Prostate gland (tissue), 2 donors: ENCODE measurements at regions not wholly inside any gene's neighbourhood (a gene's known extent, or its start where the extent isn't known, plus 50 kb on each side); places are given as distances from the start of the nearest gene placed in this dataset.

Source experiments
- DNase-seq: peaks from one replicate; pipeline ENCODE4 v3.0.0-alpha.2; 2019; ENCODE audit warnings: low spot score
- H3K27ac ChIP-seq, 2 donors: fragments of 200-600 bp; sonication (generic); 2 replicates each; pipeline ENCODE4 v1.5.1; 2017 to 2019
- H3K27me3 ChIP-seq: fragments of 200-600 bp; sonication (generic); replicated peaks from 2 replicates; pipeline ENCODE4 v1.5.1; 2019; ENCODE audit not compliant: insufficient read depth
- H3K36me3 ChIP-seq, 2 donors: fragments of 200-600 bp; sonication (generic); 1 replicate in 1 of 2; 2 replicates in 1 of 2; pipeline versions ENCODE4 v1.5.1 to v1.8.1; 2017 to 2019
- H3K4me1 ChIP-seq: fragments of 200-600 bp; sonication (generic); replicated peaks from 2 replicates; pipeline ENCODE4 v1.5.1; 2019
- H3K4me3 ChIP-seq, 2 donors: fragments of 200-600 bp; sonication (generic); 2 replicates each; pipeline ENCODE4 v1.5.1; 2017 to 2019
- H3K9me3 ChIP-seq: fragments of 200-600 bp; sonication (generic); 2 replicates; pipeline ENCODE4 v1.5.1; 2017
- POLR2A ChIP-seq: fragments of 450-650 bp; IDR thresholded peaks from one replicate; pipeline ENCODE4 v1.6.1; 2016; ENCODE audit warnings: antibody characterized with exemption, mild to moderate bottlenecking
- POLR2AphosphoS5 ChIP-seq: sonication (generic); formaldehyde crosslinking; IDR thresholded peaks from one replicate; pipeline ENCODE4 v1.6.1; 2017; ENCODE audit warnings: antibody characterized with exemption
- WGBS: methylation state at CpG from one replicate; pipeline ENCODE4 v1.1.5; 2018; 5-methylcytosine and 5-hydroxymethylcytosine counted together
- intact Hi-C: fragments of 100-400 bp; cut with DNase I; formaldehyde crosslinking; loops from one replicate; pipeline ENCODE4 v1.14.2; 2022
- TF ChIP-seq, protein P1 (sequence below), 4 experiments: fragments of 200-600 bp in 2 of 4; fragments of 450-650 bp in 2 of 4; sonication (generic) in 2 of 4; IDR thresholded peaks; 1 replicate in 3 of 4; 2 replicates in 1 of 4; pipeline ENCODE4 v1.5.1; 2016 to 2019; ENCODE audit warnings: antibody characterized with exemption in 4 of 4, mild to moderate bottlenecking in 2 of 4, moderate library complexity in 2 of 4

DNA sequence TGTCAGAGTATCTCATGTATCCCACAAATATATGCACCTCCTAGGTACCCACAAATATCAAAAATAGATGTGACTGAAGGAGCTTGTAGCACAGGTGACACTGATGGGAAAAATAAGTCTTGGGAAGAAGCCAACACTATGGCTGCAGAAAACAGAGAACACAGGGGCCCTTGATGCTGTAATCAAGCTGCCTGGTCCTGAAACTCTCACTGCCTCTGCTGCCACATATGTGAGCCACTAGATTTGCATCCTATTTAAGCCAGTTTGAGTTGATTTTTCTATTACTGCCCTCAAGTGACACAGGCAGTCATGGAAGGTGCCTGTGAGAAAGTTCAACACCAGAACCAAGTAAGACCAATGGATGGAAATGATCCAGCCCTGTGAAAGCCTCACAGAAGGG is 720.8 kb downstream of the UQCRFS1 start:
- TF ChIP-seq, protein P1, sequence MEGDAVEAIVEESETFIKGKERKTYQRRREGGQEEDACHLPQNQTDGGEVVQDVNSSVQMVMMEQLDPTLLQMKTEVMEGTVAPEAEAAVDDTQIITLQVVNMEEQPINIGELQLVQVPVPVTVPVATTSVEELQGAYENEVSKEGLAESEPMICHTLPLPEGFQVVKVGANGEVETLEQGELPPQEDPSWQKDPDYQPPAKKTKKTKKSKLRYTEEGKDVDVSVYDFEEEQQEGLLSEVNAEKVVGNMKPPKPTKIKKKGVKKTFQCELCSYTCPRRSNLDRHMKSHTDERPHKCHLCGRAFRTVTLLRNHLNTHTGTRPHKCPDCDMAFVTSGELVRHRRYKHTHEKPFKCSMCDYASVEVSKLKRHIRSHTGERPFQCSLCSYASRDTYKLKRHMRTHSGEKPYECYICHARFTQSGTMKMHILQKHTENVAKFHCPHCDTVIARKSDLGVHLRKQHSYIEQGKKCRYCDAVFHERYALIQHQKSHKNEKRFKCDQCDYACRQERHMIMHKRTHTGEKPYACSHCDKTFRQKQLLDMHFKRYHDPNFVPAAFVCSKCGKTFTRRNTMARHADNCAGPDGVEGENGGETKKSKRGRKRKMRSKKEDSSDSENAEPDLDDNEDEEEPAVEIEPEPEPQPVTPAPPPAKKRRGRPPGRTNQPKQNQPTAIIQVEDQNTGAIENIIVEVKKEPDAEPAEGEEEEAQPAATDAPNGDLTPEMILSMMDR (IDR thresholded peaks at IDR 0.05), result no peak
- no peak for TF ChIP-seq POLR2A
- TF ChIP-seq POLR2AphosphoS5, result no peak
- no peaks in the 10 kb centered on the region for H3K36me3 ChIP-seq
- H3K4me1 ChIP-seq, result no peaks in the 10 kb centered on the region
- H3K9me3 ChIP-seq, result no peaks in the 10 kb centered on the region
- no peak overlapping the region for H3K27ac ChIP-seq
- no peak for DNase-seq
- H3K27me3 ChIP-seq, result no peaks in the 10 kb centered on the region
- no peak overlapping the region for H3K4me3 ChIP-seq
- intact Hi-C loops, result no loop called here

DNA sequence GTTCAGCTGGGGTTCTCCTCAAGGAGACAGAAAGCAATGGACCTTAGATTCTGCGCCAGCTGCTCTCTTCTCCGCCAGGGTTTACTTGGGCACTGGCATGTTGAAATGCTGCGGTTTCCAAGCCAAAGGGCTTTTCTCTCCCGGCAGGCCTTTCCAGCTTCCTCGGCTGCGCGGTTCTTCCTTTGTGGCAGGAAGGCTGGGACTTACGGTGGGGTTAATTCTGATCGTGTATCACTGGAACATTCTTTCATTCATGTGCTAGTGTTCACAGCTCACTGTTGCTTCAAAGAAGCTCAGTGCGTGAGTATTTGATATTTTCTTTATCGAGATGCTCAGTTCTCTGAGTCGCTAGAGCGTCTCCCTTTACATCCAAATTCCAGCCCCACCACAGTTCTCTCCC is 723.2 kb downstream of the UQCRFS1 start:
- no peaks in the 10 kb centered on the region for H3K9me3 ChIP-seq
- H3K4me3 ChIP-seq, result no peak overlapping the region
- TF ChIP-seq POLR2AphosphoS5 (no peak), POLR2A (no peak)
- TF ChIP-seq, protein P1 (IDR thresholded peaks at IDR 0.05), result no peak
- intact Hi-C loops, result no loop called here
- 82% methylated on average over 12 of the region's 13 CpGs for WGBS
- DNase-seq, result no peak
- no peak overlapping the region for H3K27ac ChIP-seq
- no peaks in the 10 kb centered on the region for H3K27me3 ChIP-seq
- no peaks in the 10 kb centered on the region for H3K4me1 ChIP-seq
- H3K36me3 ChIP-seq, result no peaks in the 10 kb centered on the region

DNA sequence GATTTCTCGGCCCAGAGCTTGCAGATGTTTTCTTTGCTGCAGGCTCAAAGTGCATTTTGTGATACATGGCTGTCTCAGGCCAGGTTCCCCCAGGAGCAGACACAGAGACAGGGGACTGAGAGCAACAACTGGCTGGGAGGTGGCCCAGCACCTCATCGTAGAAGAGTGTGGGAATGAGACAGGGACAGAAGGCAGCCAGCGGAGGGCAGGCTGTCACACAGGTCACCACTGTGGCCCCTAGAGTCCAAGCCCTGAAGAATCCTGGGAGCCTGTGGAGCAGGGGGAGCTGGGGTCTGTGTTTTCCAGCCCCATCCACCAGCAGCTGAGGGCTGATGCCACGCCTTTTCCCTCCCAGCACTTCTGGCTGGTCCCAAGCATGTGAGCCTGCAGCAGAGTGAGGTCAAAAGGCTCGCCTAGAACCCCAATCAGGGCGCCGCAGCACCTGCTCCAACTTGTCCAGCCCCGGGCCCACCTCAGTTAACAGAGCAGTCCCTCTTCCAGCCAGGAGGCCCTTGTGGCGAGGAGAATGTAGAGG is 723.8 kb downstream of the UQCRFS1 start:
- Histone ChIP-seq H3K27me3 (no peaks in the 10 kb centered on the region), H3K9me3 (no peaks in the 10 kb centered on the region), H3K36me3 (no peaks in the 10 kb centered on the region), H3K4me3 (no peak overlapping the region), H3K4me1 (no peaks in the 10 kb centered on the region), H3K27ac (no peak overlapping the region)
- intact Hi-C loops, result no loop called here
- TF ChIP-seq POLR2AphosphoS5 (no peak), POLR2A (no peak)
- TF ChIP-seq, protein P1 (IDR thresholded peaks at IDR 0.05), result no peak
- DNase-seq, result no peak
- WGBS, result 72% methylated on average over 9 of the region's 9 CpGs

DNA sequence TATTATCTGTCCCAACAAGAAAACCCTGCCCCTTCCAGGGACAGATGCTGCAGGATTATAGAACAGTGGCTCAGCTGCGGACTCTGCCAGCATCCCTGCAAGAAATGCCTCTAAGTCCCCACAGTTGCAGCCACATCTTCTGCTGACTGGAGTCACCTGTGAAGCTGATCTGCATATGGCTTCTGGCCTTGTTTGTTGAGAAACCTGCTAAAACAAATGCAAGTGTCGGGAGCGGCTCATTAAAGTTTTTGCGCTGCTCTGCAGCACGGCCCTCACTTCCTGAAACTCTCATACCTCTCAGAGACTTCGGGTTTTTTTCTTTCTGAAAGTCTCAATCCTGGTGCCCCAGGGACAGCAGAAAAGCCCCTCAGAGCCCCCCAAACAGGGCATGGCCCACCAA is 725.0 kb downstream of the UQCRFS1 start:
- Histone ChIP-seq H3K9me3 (no peaks in the 10 kb centered on the region), H3K36me3 (no peaks in the 10 kb centered on the region), H3K27me3 (no peaks in the 10 kb centered on the region), H3K4me1 (no peaks in the 10 kb centered on the region), H3K27ac (no peak overlapping the region), H3K4me3 (no peak overlapping the region)
- DNase-seq, result no peak
- WGBS, result 34% methylated on average over 6 of the region's 6 CpGs
- no peak for TF ChIP-seq POLR2A
- no peak for TF ChIP-seq POLR2AphosphoS5
- TF ChIP-seq, protein P1 (IDR thresholded peaks at IDR 0.05), result no peak
- intact Hi-C loops, result no loop called here

DNA sequence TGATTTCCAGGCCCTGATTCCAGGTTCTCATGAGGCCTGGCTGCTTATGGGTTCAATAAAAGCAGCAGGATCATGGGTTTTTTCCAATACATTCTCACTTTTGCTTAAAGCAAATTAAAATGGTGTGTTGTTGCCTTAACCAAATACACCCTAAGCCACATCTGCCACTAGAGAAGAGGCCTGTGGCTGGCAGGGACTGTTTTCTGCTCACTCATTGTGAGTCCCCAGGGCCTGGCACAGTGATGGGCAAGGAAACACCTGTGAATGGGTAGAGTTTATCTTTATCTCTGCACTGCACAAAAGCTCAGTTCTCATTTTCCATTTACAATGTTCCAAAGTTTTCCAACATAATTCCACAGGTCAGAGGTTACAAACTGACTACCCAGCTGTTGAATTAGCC is 726.0 kb downstream of the UQCRFS1 start:
- Histone ChIP-seq H3K4me1 (no peaks in the 10 kb centered on the region), H3K36me3 (no peaks in the 10 kb centered on the region), H3K9me3 (no peaks in the 10 kb centered on the region), H3K27me3 (no peaks in the 10 kb centered on the region), H3K4me3 (no peak overlapping the region), H3K27ac (no peak overlapping the region)
- intact Hi-C loops, result no loop called here
- DNase-seq, result no peak
- TF ChIP-seq, protein P1 (IDR thresholded peaks at IDR 0.05), result no peak
